ENCODE measurements at regions not wholly inside any gene's neighbourhood (a gene's known extent, or its start where the extent isn't known, plus 50 kb on each side); places are given as distances from the start of the nearest gene placed in this dataset.
A peak's percentile ranks its signal among the peaks of the same experiment; 100 is the strongest.

DNA sequence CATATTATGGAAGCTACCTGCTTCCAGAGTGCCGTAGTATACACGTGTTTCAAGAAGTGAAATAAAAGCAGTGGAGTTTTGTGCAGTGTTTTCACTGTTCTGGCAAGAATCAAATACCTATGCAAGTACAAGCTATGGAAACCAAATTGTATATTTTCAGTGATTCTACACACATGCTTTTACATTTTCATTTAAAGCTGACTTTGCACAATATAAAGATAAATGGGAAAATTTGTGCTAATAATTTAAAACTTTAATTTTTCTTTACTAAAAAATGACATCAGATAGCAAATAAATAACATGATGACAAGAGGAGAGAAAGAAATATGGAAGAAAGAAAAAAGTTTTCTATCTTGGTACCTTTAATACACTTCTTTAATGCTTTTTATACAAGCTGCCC is 393.7 kb upstream of the NPVF start:
- FAIRE-seq = no peak
- TF ChIP-seq TAF1 (IDR thresholded peaks at IDR 0.05; ENCODE audit: borderline replicate concordance, low read depth, low read length) = no peak
- no peak for TF ChIP-seq POLR2AphosphoS5 (IDR thresholded peaks at IDR 0.05; ENCODE audit: low read depth, low read length)
- TF ChIP-seq POLR2A (IDR thresholded peaks at IDR 0.05; ENCODE audit: low read depth, low read length) = no peak

DNA sequence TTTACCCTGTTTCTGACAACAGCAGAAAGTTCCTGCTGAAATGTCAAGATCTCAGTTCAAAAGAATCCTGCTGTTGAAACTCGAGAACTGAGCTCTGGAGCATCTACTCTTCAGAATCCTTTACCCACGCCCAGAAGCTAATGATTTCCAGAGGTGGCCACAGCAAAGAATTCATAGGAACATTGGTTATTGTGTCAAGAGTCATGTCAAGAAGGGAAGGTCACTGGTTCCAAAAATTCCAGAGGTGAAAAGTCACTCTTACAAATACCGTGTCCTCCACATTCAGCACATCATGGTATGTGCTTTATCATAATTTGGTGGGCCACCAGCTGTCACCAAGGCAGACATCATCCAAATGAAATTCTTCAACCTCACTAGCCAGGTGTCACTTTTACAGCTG is 394.4 kb upstream of the NPVF start:
- DNase-seq (ENCODE audit: insufficient read length) (no peak), FAIRE-seq (no peak)
- TF ChIP-seq POLR2A (IDR thresholded peaks at IDR 0.05; ENCODE audit: low read depth, low read length) = no peak
- no peak for TF ChIP-seq TAF1 (IDR thresholded peaks at IDR 0.05; ENCODE audit: borderline replicate concordance, low read depth, low read length)
- no peak for TF ChIP-seq POLR2AphosphoS5 (IDR thresholded peaks at IDR 0.05; ENCODE audit: low read depth, low read length)

More for the DNA sequence above, 393.7 kb upstream of the NPVF start:
- no peak for DNase-seq (ENCODE audit: insufficient read length)

DNA sequence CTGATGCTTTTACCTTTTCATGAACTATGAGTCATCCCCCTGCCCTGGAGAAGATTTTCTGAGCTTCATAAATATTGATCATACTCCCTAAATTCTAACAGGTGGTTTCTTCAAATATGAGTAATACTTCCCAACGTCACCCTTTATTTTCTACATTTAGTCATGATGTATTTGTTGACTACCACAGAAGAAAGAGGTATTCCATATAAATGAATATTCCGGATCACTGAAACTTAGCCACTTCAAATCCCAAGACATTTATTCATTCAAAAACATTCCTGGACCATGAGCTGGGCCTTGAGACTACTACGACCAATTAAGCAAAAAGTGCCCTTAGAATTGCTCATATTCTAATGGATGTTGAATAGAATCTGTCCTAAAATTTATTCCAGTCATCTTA is 395.8 kb upstream of the NPVF start:
- FAIRE-seq = no peak

DNA sequence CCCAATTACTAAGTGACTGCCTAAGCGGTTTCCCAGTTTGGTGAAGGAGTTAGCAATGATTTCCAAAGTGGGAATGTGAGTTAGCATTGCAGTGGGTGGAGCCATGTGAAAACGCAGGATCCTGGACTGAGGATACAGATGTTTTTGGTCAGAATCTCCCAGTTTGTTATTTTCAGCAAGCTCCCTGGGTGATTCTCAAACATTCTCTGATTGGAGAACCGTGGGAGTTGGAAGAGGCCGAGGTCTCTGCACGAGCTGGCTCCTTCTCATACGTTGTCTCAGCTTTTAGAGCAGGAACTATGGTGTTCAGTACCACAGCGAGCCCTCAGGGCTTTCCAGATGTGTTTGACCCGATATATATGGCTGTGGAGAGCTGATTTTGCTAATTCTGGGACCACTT is 396.5 kb upstream of the NPVF start:
- no peak for FAIRE-seq
- no peak for DNase-seq (ENCODE audit: insufficient read length)
- no peak for TF ChIP-seq TAF1 (IDR thresholded peaks at IDR 0.05; ENCODE audit: borderline replicate concordance, low read depth, low read length)
- TF ChIP-seq POLR2AphosphoS5 (IDR thresholded peaks at IDR 0.05; ENCODE audit: low read depth, low read length) = no peak
- no peak for TF ChIP-seq POLR2A (IDR thresholded peaks at IDR 0.05; ENCODE audit: low read depth, low read length)

More for the DNA sequence above, 395.8 kb upstream of the NPVF start:
- no peak for DNase-seq (ENCODE audit: insufficient read length)
- no peak for TF ChIP-seq POLR2AphosphoS5 (IDR thresholded peaks at IDR 0.05; ENCODE audit: low read depth, low read length)
- no peak for TF ChIP-seq POLR2A (IDR thresholded peaks at IDR 0.05; ENCODE audit: low read depth, low read length)
- no peak for TF ChIP-seq TAF1 (IDR thresholded peaks at IDR 0.05; ENCODE audit: borderline replicate concordance, low read depth, low read length)

DNA sequence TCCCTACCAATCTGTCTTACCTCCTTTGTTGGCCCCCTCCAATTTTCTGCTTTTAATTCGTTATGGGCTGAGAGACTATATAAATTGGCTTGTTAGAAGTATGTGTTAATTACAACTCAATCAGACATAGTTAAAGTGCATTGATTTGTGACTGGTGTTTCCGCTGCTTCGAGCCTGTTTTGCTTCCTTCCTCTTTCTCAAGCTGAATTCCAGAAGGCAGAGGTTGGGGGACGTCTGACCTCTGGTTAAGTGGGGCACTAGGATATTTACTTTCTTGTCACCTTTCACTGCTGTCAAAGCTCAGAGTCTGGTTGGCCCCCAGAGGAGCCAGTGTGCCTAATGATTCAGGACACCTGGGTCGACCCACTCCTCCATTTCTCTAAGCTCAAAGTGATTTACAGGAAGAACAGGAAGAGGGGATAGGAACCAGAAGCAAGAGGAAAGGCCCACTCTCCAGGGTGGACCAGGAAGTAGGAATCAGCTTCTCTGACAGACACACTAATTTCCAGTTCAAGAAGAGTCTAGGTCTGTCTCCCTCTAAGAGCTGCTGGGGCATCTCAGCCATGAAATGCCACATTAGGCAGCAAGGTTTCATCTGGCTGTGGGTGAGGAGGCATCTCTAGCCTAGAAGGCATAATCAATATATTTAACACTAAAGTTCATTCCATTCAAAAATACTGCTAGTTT is 397.2 kb upstream of the NPVF start:
- DNase-seq (ENCODE audit: insufficient read length) (no peak), FAIRE-seq (peak; percentile 24)
- no peak for TF ChIP-seq POLR2AphosphoS5 (IDR thresholded peaks at IDR 0.05; ENCODE audit: low read depth, low read length)
- TF ChIP-seq POLR2A (IDR thresholded peaks at IDR 0.05; ENCODE audit: low read depth, low read length) = no peak
- no peak for TF ChIP-seq TAF1 (IDR thresholded peaks at IDR 0.05; ENCODE audit: borderline replicate concordance, low read depth, low read length)

DNA sequence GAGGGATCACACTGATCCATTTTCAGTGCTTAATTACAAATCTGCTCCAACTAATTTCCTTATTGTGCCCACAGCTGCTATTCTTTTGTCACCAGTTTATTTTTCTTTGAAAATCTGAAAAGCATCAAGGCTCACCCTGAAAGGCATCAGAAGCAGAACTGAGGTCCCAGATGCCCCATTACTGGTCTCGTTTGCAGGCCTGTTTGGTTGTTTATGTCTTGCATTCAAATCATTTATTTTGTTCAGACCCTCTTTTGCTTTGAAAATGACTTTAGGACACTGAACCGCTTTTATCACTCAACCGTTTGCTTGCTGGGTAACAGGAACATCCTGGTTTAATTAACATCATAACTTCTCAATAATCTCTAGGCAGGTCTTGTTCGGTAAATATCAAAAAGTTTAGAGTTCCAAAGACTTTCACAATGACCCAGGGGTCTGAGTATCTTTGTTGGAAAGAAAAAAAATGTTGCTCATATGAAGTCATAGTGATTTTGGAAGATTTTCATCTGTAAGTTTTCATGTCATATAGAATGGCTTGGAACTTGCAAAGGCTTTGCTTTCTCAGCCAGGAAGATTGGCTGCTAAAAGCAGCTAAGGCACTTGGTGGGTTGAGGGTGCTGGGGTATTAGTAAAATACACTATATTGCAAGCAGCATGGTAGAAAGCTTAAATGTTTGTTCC is 398.3 kb upstream of the NPVF start:
- TF ChIP-seq TAF1 (IDR thresholded peaks at IDR 0.05; ENCODE audit: borderline replicate concordance, low read depth, low read length) (no peak), POLR2AphosphoS5 (IDR thresholded peaks at IDR 0.05; ENCODE audit: low read depth, low read length) (no peak), POLR2A (IDR thresholded peaks at IDR 0.05; ENCODE audit: low read depth, low read length) (no peak)
- FAIRE-seq (no peak), DNase-seq (ENCODE audit: insufficient read length) (no peak)

DNA sequence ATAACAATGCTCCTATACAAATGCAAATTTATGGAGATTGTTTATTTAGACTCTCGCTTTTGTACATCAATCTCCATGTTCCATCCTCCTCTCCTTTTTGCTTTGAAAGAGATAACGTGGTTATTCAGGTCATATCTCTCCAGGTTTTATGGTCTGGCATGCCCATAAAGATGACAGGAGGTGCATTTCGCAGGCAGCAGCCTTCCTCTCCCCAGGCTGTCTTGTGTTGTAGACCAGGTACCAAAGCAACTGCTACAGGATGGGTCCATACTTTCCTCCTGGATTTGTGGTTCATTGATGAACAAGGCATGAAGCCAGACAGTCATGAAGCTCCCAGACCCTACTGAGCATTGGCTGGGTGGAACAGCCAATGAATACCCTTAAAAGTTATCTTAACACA is 400.2 kb upstream of the NPVF start:
- no peak for FAIRE-seq
- no peak for DNase-seq (ENCODE audit: insufficient read length)
- TF ChIP-seq POLR2A (IDR thresholded peaks at IDR 0.05; ENCODE audit: low read depth, low read length) = no peak
- no peak for TF ChIP-seq TAF1 (IDR thresholded peaks at IDR 0.05; ENCODE audit: borderline replicate concordance, low read depth, low read length)
- TF ChIP-seq POLR2AphosphoS5 (IDR thresholded peaks at IDR 0.05; ENCODE audit: low read depth, low read length) = no peak

DNA sequence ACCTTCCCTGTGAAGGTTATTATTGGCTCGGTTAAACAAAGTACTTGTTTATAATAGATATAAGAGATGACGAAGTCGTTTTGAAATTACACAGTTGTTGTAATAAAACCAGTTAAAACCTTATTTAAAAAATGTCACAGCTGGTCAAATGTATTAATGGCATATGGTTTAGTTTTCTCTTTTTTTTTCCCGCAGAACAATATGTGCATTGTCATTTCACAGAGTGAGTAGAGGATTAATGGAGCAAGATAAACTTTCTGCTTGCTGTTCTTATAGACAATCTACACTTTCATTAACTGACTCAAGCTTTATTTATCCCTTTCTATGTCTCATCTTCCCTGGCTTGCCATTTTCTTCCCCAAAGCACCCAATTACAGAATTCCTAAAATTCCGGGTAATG is 404.3 kb upstream of the NPVF start:
- FAIRE-seq (no peak), DNase-seq (ENCODE audit: insufficient read length) (no peak)
- TF ChIP-seq POLR2AphosphoS5 (IDR thresholded peaks at IDR 0.05; ENCODE audit: low read depth, low read length) = no peak
- no peak for TF ChIP-seq TAF1 (IDR thresholded peaks at IDR 0.05; ENCODE audit: borderline replicate concordance, low read depth, low read length)
- no peak for TF ChIP-seq POLR2A (IDR thresholded peaks at IDR 0.05; ENCODE audit: low read depth, low read length)

DNA sequence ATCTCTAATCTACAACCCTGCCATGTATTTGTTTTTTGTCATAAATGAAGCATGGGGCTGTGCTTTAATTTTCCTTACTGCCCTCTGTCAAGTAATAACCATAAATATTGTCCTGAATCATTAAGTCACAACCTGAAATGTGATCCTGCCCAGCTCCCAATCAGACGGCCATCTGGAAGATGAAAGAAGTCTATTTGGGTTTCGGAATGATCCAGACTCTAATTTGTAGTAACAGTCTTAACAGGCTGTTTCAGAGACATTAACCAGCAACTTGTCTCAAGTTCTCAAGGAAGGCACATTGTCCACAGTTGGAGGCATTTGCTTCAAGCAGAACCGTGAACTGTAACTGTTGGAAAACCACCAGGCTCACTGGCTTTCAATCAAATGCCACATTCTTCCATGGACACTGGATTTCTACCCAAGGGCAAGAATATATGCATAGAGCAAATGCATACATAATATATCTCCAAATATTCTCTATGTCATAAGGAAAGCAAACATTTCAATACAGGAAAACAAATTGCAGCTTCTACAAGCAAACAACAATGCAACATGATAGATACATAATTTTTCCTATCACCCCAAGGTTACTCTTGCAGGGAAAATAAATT is 405.2 kb upstream of the NPVF start:
- no peak for FAIRE-seq
- no peak for DNase-seq (ENCODE audit: insufficient read length)
- no peak for TF ChIP-seq TAF1 (IDR thresholded peaks at IDR 0.05; ENCODE audit: borderline replicate concordance, low read depth, low read length)
- TF ChIP-seq POLR2A (IDR thresholded peaks at IDR 0.05; ENCODE audit: low read depth, low read length) = no peak
- no peak for TF ChIP-seq POLR2AphosphoS5 (IDR thresholded peaks at IDR 0.05; ENCODE audit: low read depth, low read length)

DNA sequence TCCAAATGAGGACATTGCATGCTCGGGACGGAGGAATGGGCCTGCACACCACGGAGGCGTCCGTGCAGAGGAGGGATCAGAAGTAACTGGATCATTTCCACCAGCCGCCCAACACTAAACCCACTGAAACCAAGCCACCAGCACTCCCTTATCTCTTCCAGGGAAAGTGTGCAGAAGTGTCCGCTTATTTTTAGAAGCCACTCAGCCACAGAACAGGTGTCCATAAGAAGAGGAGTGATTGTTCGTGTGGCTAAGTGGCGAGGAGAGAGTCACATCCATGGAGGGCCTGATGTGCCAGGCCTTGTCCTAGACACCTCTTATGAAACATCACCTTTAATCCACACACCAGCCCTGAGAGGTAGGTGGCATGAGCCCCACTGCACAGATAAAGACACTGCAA is 407.9 kb upstream of the NPVF start:
- FAIRE-seq = no peak
- no peak for TF ChIP-seq POLR2A (IDR thresholded peaks at IDR 0.05; ENCODE audit: low read depth, low read length)
- TF ChIP-seq TAF1 (IDR thresholded peaks at IDR 0.05; ENCODE audit: borderline replicate concordance, low read depth, low read length) = no peak
- TF ChIP-seq POLR2AphosphoS5 (IDR thresholded peaks at IDR 0.05; ENCODE audit: low read depth, low read length) = no peak

DNA sequence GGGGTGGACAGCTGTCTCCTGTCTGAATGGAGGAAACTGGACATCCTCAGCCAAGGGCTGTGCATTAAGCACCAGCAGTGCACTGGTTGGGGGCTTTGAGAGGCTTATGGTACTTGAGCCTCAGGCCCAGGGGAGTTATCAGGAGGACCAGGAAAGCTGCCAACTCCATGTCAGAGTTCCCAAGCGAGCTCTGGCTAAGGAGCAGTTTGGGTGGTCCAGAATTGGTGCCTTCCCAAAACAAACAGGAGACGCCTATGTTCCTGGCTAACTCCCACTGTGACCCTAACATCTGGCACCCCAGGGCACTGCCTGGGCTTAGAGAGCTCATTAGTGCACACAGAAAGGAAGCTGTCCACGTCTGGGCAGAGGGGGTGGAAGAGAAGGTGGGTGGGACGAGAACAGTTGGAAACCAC is 408.6 kb upstream of the NPVF start:
- no peak for FAIRE-seq
- TF ChIP-seq TAF1 (IDR thresholded peaks at IDR 0.05; ENCODE audit: borderline replicate concordance, low read depth, low read length) (no peak), POLR2AphosphoS5 (IDR thresholded peaks at IDR 0.05; ENCODE audit: low read depth, low read length) (no peak), POLR2A (IDR thresholded peaks at IDR 0.05; ENCODE audit: low read depth, low read length) (no peak)
- DNase-seq (ENCODE audit: insufficient read length) = no peak

More for the DNA sequence above, 407.9 kb upstream of the NPVF start:
- no peak for DNase-seq (ENCODE audit: insufficient read length)

DNA sequence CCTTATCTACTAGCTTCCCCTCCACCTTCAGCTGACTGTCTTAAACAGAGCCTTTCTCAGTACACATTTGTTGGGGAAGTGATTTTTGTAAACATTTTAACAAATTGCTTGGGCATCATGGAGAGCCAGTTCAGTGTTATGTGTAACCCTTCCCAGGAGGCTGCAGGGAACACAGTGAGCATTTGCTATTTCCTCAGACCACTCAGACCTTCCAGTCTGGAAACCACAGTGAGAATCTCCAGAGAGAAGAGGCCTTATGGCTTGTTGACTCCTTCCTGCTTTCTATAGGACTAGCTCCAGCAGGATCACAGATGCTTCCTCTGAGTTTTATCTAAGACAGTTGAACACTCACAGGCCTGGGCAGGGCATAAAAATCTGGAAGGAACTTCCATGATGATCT is 409.8 kb upstream of the NPVF start:
- FAIRE-seq = no peak
- no peak for DNase-seq (ENCODE audit: insufficient read length)
- no peak for TF ChIP-seq POLR2A (IDR thresholded peaks at IDR 0.05; ENCODE audit: low read depth, low read length)
- TF ChIP-seq POLR2AphosphoS5 (IDR thresholded peaks at IDR 0.05; ENCODE audit: low read depth, low read length) = no peak
- TF ChIP-seq TAF1 (IDR thresholded peaks at IDR 0.05; ENCODE audit: borderline replicate concordance, low read depth, low read length) = no peak
